HG03520 (cell line): ENCODE measurements at regions not wholly inside any gene's neighbourhood (a gene's known extent, or its start where the extent isn't known, plus 50 kb on each side); places are given as distances from the start of the nearest gene placed in this dataset.

Experiments used
- ATAC-seq: cut with Tn5 transposase; IDR thresholded peaks from one replicate; pipeline ENCODE4 v1.9.1; 2021; ENCODE audit warnings: mild to moderate bottlenecking, moderate library complexity; ENCODE audit not compliant: unreplicated experiment

GRCh38 chr2:143833015-143833660 lies 686.8 kb downstream of the ZEB2 start:
- ATAC-seq, result no peak

- ATAC-seq, result no peak
These were observed 689.4 kb downstream of the ZEB2 start for GRCh38 chr2:143830476-143830875.

GRCh38 chr2:143828763-143829537 lies 691.0 kb downstream of the ZEB2 start:
- no peak for ATAC-seq

- no peak for ATAC-seq
These were observed 695.1 kb downstream of the ZEB2 start for GRCh38 chr2:143824791-143825190.

- ATAC-seq, result no peak
These were observed 694.7 kb downstream of the ARHGAP15 start for GRCh38 chr2:143823876-143824275.

GRCh38 chr2:143823296-143823695 lies 694.1 kb downstream of the ARHGAP15 start:
- ATAC-seq, result no peak

- no peak for ATAC-seq
These were observed 693.5 kb downstream of the ARHGAP15 start for GRCh38 chr2:143822736-143823135.

- ATAC-seq, result no peak
These were observed 690.5 kb downstream of the ARHGAP15 start for GRCh38 chr2:143819764-143820163.

- no peak for ATAC-seq
These were observed 690.0 kb downstream of the ARHGAP15 start for GRCh38 chr2:143819190-143819735.
